Esophagus muscularis mucosa (tissue), 4 donors: ENCODE measurements at regions not wholly inside any gene's neighbourhood (a gene's known extent, or its start where the extent isn't known, plus 50 kb on each side); places are given as distances from the start of the nearest gene placed in this dataset.

Source experiments
- CTCF ChIP-seq, 3 experiments: fragments of 200-600 bp in 2 of 3; fragments of 450-650 bp in 1 of 3; sonication (generic) in 2 of 3; IDR thresholded peaks; one replicate each; pipeline ENCODE4 v1.5.1; 2017 to 2019; ENCODE audit warnings: antibody characterized with exemption in 3 of 3, mild to moderate bottlenecking in 2 of 3, moderate library complexity in 1 of 3
- EP300 ChIP-seq: sonication (generic); formaldehyde crosslinking; IDR thresholded peaks from one replicate; pipeline ENCODE4 v1.6.1; 2017; ENCODE audit warnings: antibody characterized with exemption
- POLR2A ChIP-seq: fragments of 450-650 bp; IDR thresholded peaks from one replicate; pipeline ENCODE4 v1.6.1; 2017; ENCODE audit warnings: antibody characterized with exemption, moderate library complexity, mild to moderate bottlenecking, low read depth
- POLR2AphosphoS5 ChIP-seq, 2 donors: sonication (generic); formaldehyde crosslinking; IDR thresholded peaks; one replicate each; pipeline ENCODE4 v1.6.1; 2017; ENCODE audit warnings: antibody characterized with exemption in 2 of 2

GRCh38 chr2:122009561-122009960 lies 254.1 kb downstream of the TSN start:
- TF ChIP-seq POLR2AphosphoS5 (IDR thresholded peaks at IDR 0.05) (no peak), CTCF (IDR thresholded peaks at IDR 0.05) (no peak), POLR2A (no peak), EP300 (no peak)
